SU-DHL-6 (cell line): ENCODE measurements at regions not wholly inside any gene's neighbourhood (a gene's known extent, or its start where the extent isn't known, plus 50 kb on each side); places are given as distances from the start of the nearest gene placed in this dataset.

Experiments
- H2AFZ ChIP-seq: fragments of 200-600 bp; sonication (generic); 2 replicates; pipeline ENCODE4 v1.6.1; 2014; ENCODE audit warnings: low read depth, mild to moderate bottlenecking, moderate library complexity, mixed read lengths, antibody characterized with exemption, low read length; ENCODE audit not compliant: severe bottlenecking
- H3F3A ChIP-seq: fragments of 200-600 bp; shearing (Covaris generic); 2 replicates; pipeline ENCODE4 v1.6.0; 2016; ENCODE audit warnings: antibody characterized with exemption, mild to moderate bottlenecking; ENCODE audit not compliant: insufficient read depth
- H3K27ac ChIP-seq: fragments of 200-600 bp; sonication (generic); 2 replicates; pipeline ENCODE4 v1.5.1; 2016; ENCODE audit warnings: low read depth, mild to moderate bottlenecking, low read length, moderate library complexity, mixed read lengths
- H3K27me3 ChIP-seq: fragments of 200-600 bp; sonication (generic), shearing (Covaris generic); 2 replicates; pipeline ENCODE4 v1.6.0; 2014; ENCODE audit warnings: mild to moderate bottlenecking, low read length
- H3K36me3 ChIP-seq: fragments of 200-600 bp; sonication (generic); 2 replicates; pipeline ENCODE4 v1.6.1; 2014; ENCODE audit warnings: mild to moderate bottlenecking, low read length, mixed read lengths
- H3K4me2 ChIP-seq: fragments of 300-600, 200-600 bp; shearing (Covaris generic), sonication (generic); 2 replicates; pipeline ENCODE4 v1.6.0; 2014; ENCODE audit warnings: low read length, low read depth, mild to moderate bottlenecking; ENCODE audit not compliant: poor library complexity, severe bottlenecking
- H3K4me3 ChIP-seq: fragments of 200-600 bp; sonication (generic); 2 replicates; pipeline ENCODE4 v1.5.1; 2014; ENCODE audit warnings: antibody characterized with exemption, low read length, mild to moderate bottlenecking, mixed read lengths; ENCODE audit not compliant: insufficient read depth, poor library complexity, severe bottlenecking
- H3K79me2 ChIP-seq: fragments of 200-600 bp; sonication (generic); 2 replicates; pipeline ENCODE4 v1.6.1; 2014; ENCODE audit warnings: mild to moderate bottlenecking, low read length, moderate library complexity; ENCODE audit not compliant: insufficient read depth
- H3K9ac ChIP-seq: fragments of 200-600 bp; sonication (generic); 2 replicates; pipeline ENCODE4 v1.7.0; 2014; ENCODE audit warnings: mild to moderate bottlenecking, low read length
- H3K9me2 ChIP-seq: fragments of 200-600 bp; sonication (generic); replicated peaks from 2 replicates; pipeline ENCODE4 v1.6.1; 2014; ENCODE audit warnings: low read length; ENCODE audit not compliant: insufficient read depth
- H3K9me3 ChIP-seq: fragments of 200-600 bp; sonication (generic); 2 replicates; pipeline ENCODE4 v1.6.1; 2014; ENCODE audit warnings: low read length, mixed read lengths; ENCODE audit not compliant: insufficient read depth
- H4K20me1 ChIP-seq: fragments of 200-600 bp; sonication (generic); 2 replicates; pipeline ENCODE4 v1.6.1; 2014; ENCODE audit warnings: low read depth, mild to moderate bottlenecking, antibody characterized with exemption, low read length, moderate library complexity, mixed read lengths
- EZH2phosphoT487 ChIP-seq: fragments of 200-600 bp; sonication (generic), shearing (Covaris generic); conservative IDR thresholded peaks from 2 replicates; pipeline ENCODE4 v1.6.1; 2018; ENCODE audit warnings: mild to moderate bottlenecking, antibody characterized with exemption, low read length, moderate library complexity, mixed read lengths
- TF ChIP-seq, protein P1 (sequence below): fragments of 200-600 bp; sonication (generic); IDR thresholded peaks from one replicate; pipeline ENCODE4 v1.5.1; 2017; ENCODE audit warnings: antibody characterized with exemption, mild to moderate bottlenecking, low read length, moderate library complexity; ENCODE audit not compliant: insufficient read depth, poor library complexity, severe bottlenecking

DNA sequence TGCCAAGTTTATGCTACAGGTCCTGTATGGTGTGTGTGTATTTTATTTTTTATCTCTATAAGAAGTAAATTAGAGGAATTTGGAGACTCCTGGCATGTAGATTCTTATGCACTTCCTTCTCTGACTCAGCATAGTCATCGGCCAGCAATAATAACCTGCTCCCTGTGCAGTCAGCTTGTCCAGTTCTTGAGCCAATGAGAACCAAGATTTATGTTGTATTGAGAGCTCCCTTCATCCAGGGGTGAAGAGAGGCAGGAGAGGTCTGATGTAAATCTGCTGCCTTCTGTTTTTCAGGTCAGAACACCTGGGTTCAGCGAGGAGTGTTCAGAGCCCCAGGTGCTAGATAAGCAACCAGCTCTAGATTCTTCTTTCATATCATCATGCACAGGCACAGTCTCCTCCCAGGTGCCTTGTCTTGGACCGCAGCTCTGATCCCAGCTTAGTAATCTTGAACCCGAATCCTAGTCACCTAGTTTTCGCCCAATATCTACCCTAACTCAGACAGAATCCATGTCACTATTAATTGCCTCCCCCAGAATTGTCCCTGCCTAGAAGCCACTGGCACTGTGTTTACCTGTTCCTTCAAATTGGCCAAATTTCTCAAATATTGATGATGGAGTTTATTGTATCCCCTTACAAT, 328.2 kb upstream of the NCAM1 start:
- no peaks in the 10 kb centered on the region for H3K36me3 ChIP-seq
- H3K27ac ChIP-seq = no peak overlapping the region
- H3K4me3 ChIP-seq = no peak overlapping the region
- H3K79me2 ChIP-seq = no peaks in the 10 kb centered on the region
- H3K4me2 ChIP-seq = no peak overlapping the region
- no peaks in the 10 kb centered on the region for H3K9me2 ChIP-seq
- no peak overlapping the region for H3K9ac ChIP-seq
- TF ChIP-seq, protein P1, sequence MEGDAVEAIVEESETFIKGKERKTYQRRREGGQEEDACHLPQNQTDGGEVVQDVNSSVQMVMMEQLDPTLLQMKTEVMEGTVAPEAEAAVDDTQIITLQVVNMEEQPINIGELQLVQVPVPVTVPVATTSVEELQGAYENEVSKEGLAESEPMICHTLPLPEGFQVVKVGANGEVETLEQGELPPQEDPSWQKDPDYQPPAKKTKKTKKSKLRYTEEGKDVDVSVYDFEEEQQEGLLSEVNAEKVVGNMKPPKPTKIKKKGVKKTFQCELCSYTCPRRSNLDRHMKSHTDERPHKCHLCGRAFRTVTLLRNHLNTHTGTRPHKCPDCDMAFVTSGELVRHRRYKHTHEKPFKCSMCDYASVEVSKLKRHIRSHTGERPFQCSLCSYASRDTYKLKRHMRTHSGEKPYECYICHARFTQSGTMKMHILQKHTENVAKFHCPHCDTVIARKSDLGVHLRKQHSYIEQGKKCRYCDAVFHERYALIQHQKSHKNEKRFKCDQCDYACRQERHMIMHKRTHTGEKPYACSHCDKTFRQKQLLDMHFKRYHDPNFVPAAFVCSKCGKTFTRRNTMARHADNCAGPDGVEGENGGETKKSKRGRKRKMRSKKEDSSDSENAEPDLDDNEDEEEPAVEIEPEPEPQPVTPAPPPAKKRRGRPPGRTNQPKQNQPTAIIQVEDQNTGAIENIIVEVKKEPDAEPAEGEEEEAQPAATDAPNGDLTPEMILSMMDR = no peak
- TF ChIP-seq EZH2phosphoT487 = no peak
- no peaks in the 10 kb centered on the region for H3K27me3 ChIP-seq
- H3K9me3 ChIP-seq = no peaks in the 10 kb centered on the region
- no peak overlapping the region for H2AFZ ChIP-seq
- no peaks in the 10 kb centered on the region for H4K20me1 ChIP-seq
- no peaks in the 10 kb centered on the region for H3F3A ChIP-seq

DNA sequence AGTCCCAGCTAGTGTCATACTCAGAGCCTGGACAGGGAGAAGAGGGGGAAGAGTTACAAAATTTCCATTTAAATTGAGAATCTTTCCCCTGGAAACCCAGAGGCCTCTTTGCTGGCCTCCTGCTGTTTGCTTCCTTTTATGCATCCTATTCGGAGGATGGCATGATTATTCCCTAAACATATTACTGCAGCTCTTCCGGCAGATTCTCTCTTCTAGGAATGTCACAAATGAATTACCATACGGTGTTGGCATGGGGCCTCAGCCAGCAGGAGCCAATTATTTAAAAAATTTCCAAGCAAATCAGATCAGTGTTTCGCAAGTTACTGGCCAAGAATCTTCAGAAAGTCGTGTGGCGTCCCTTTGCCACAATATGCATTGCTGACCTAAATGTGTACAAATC, 326.7 kb upstream of the NCAM1 start:
- Histone ChIP-seq H3K79me2 (no peaks in the 10 kb centered on the region), H2AFZ (no peak overlapping the region), H3K9me2 (no peaks in the 10 kb centered on the region), H3K9ac (no peak overlapping the region), H3F3A (no peaks in the 10 kb centered on the region), H3K9me3 (no peaks in the 10 kb centered on the region), H3K27me3 (no peaks in the 10 kb centered on the region), H3K36me3 (no peaks in the 10 kb centered on the region; the same call in 1 of the 2 replicates), H3K27ac (no peak overlapping the region), H3K4me3 (no peak overlapping the region), H4K20me1 (no peaks in the 10 kb centered on the region), H3K4me2 (no peak overlapping the region)
- TF ChIP-seq, protein P1 = no peak
- TF ChIP-seq EZH2phosphoT487 = no peak

DNA sequence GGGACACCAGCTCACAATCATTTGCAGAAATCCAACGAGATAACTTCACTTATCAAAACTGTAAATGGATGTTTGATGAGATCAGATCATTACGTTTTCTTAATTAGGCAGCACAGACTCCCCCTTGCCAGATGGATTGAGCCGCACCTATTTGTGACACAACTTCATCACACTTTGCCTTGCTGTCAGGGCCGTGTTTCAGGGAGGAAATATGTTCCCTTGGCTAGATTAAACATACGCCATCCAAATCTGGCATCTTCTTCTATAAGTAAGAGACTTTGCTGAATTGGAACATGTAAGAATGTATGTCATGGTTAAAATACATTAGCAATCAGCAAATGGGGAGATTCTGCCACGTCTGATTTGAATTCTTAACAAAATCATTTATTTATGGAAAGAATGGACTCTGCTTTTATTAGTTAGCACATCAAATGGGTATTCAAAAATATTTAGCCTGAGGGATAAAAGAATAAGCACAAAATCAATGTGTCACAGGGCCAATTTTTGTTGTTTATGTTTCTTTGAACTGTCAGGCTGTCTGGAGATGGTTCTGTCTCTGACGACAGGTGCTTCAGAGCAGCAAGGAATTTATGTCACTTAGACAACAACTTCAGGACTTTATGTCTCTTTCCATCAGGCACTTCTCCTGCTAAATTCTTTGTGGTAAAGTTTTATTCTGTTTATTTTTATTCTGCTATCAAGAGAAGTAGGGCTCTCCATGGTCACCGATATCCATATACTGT, 326.1 kb upstream of the NCAM1 start:
- Histone ChIP-seq H3K4me3 (no peak overlapping the region), H2AFZ (no peak overlapping the region), H3F3A (no peaks in the 10 kb centered on the region), H3K36me3 (no peaks in the 10 kb centered on the region; the same call in 1 of the 2 replicates), H3K27ac (no peak overlapping the region), H3K9ac (no peak overlapping the region), H3K27me3 (no peaks in the 10 kb centered on the region), H4K20me1 (no peaks in the 10 kb centered on the region), H3K9me2 (no peaks in the 10 kb centered on the region), H3K79me2 (no peaks in the 10 kb centered on the region), H3K4me2 (no peak overlapping the region), H3K9me3 (no peaks in the 10 kb centered on the region)
- TF ChIP-seq, protein P1 = no peak
- no peak for TF ChIP-seq EZH2phosphoT487
